GM12892 (cell line): ENCODE measurements at regions not wholly inside any gene's neighbourhood (a gene's known extent, or its start where the extent isn't known, plus 50 kb on each side); places are given as distances from the start of the nearest gene placed in this dataset.

Experiments used
- DNase-seq: peaks from one replicate; pipeline ENCODE4 v3.0.0; 2011; ENCODE audit not compliant: insufficient read length
- FAIRE-seq: peaks from 2 replicates; lab custom pipeline; 2011; peaks lifted over from hg19 to GRCh38; lab: Jason Lieb, UNC
- POLR2A ChIP-seq: IDR thresholded peaks from 2 replicates; pipeline ENCODE4 v1.6.1; 2011; ENCODE audit warnings: low read depth, low read length, control low read depth
- POLR2AphosphoS5 ChIP-seq: IDR thresholded peaks from 2 replicates; pipeline ENCODE4 v1.6.1; 2011; ENCODE audit warnings: low read depth, low read length, control low read depth
- TAF1 ChIP-seq: IDR thresholded peaks from 2 replicates; pipeline ENCODE4 v1.6.1; 2011; ENCODE audit warnings: low read depth, mild to moderate bottlenecking, control low read depth, low read length, borderline replicate concordance

DNA sequence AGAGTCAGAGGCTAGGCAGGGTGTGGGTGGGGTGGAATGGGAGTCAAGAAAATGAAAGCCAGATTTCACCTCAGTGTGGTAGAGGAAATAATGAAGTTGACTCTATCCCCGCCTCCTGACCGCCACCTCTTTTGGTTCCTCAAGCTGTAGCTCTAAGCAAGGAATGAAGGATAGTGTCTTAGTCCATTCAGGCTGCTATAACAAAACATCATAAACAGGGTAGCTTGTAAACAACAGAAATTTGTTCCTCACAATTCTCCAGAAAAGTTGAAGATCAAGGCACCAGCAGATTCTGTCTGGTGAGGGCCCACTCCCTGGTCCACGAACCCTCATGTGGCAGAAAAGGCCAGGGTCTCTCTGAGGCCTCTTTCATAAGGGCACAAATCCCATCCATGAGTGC, 109.1 kb upstream of the AMN1 start:
- TF ChIP-seq TAF1 (no peak), POLR2A (no peak), POLR2AphosphoS5 (no peak)
- no peak for DNase-seq
- no peak for FAIRE-seq

DNA sequence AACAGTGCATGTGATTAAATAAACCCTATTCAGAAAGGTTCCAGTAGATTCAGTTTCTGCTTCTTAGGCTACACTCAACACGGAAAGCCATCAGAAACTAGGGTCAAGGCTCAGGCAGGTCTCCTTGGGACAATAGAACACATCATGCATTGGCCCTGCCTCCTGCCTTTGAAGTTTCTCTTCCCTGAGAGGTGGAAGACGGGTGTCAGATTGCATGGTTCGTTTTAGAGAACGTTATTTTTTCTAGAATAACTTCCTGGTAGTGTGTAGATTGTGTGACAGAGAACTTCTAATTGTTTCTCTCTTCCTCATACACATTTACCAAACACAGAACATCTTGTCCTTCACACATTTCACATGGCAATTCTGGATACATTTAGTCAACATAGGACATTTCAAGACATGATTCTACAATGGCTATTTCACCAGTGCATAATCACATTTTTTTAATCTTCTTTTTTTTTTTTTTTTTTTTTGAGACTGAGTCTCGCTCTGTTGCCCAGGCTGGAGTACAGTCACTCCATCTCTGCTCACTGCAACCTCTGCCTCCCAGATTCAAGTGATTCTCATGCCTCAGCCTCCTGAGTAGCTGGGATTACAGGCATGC, 106.6 kb upstream of the AMN1 start:
- DNase-seq (no peak), FAIRE-seq (no peak)
- no peak for TF ChIP-seq POLR2A
- TF ChIP-seq POLR2AphosphoS5, result no peak
- TF ChIP-seq TAF1, result no peak

- FAIRE-seq, result no peak
- DNase-seq, result no peak
- no peak for TF ChIP-seq TAF1
- TF ChIP-seq POLR2A, result no peak
- no peak for TF ChIP-seq POLR2AphosphoS5
Observed at GRCh38 chr12:31834150-31834549, 105.3 kb upstream of the AMN1 start.

GRCh38 chr12:31832740-31833729, 104.2 kb upstream of the AMN1 start:
- TF ChIP-seq POLR2A, result no peak
- TF ChIP-seq POLR2AphosphoS5, result no peak
- no peak for TF ChIP-seq TAF1
- FAIRE-seq, result peak; percentile 48
- no peak for DNase-seq

GRCh38 chr12:31828071-31828470, 99.2 kb upstream of the AMN1 start:
- no peak for DNase-seq
- no peak for FAIRE-seq
- TF ChIP-seq POLR2AphosphoS5 (no peak), POLR2A (no peak), TAF1 (no peak)

DNA sequence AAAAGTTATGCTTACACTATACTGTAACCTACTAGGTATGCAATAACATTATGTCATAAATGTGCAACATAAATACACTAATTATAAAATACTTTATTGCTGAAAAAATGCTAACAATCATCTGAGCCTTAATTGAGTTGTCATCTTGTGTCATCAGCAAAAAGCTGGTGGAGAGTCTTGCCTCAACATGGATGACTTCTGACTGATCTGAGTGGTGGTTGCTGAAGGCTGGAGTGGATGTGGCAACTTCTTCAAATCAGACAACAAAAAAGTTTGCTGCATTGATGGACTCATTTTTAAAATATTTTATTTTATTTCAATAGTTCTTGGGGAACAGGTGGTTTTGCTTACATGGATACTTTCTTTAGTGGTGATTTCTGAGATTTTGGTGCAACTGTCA, 93.9 kb upstream of the AMN1 start:
- DNase-seq, result no peak
- TF ChIP-seq POLR2A, result no peak
- no peak for TF ChIP-seq POLR2AphosphoS5
- FAIRE-seq, result no peak

DNA sequence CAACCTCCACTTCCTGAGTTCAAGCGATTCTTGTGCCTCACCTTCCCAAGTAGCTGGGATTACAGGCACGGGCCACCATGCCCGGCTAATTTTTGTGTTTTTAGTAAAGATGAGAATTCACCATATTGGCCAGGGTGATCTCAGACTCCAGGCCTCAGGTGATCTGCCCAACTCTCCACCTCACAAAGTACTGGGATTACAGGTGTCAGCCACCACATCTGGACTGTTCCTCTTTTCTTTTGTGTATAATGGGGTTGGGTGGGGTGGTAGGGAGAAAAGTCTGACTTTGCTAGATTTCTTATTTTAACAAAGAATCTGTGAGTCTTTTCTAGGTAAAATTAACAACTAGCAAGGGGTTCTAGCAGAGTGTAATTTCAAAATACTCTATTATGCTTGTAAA, 92.7 kb upstream of the AMN1 start:
- no peak for DNase-seq
- FAIRE-seq, result no peak
- TF ChIP-seq POLR2A (no peak), TAF1 (no peak), POLR2AphosphoS5 (no peak)

- no peak for FAIRE-seq
Observed at GRCh38 chr12:31820832-31821231, 92.0 kb upstream of the AMN1 start.

GRCh38 chr12:31819427-31819826, 90.6 kb upstream of the AMN1 start:
- DNase-seq (no peak), FAIRE-seq (peak; percentile 33)
- TF ChIP-seq TAF1 (no peak), POLR2AphosphoS5 (no peak), POLR2A (no peak)

More at GRCh38 chr12:31820832-31821231, 92.0 kb upstream of the AMN1 start:
- DNase-seq, result no peak
- TF ChIP-seq POLR2A (no peak), TAF1 (no peak), POLR2AphosphoS5 (no peak)

- FAIRE-seq (no peak), DNase-seq (no peak)
- TF ChIP-seq POLR2A (no peak), POLR2AphosphoS5 (no peak), TAF1 (no peak)
Observed at GRCh38 chr12:31818623-31819268, 89.9 kb upstream of the AMN1 start.

DNA sequence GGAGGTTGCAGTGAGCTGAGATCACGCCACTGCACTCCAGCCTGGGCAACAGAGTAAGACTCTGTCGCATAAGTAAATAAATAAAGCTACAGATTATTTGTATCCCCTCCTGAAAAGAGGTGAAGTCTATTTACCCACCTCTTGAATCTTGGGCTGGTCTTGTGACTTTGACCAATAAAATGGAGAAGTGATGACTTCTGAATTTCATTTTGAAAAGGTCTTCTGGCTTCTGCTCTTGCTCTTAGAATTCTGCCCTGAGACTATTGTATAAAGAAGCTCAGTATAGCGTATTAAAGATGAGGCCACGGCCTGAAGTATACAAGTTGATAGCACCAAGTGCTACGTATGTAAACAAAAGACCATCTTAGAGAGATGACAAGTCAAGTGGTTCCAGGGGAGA, 88.3 kb upstream of the AMN1 start:
- DNase-seq, result no peak
- no peak for FAIRE-seq
- TF ChIP-seq POLR2A, result no peak
- TF ChIP-seq POLR2AphosphoS5, result no peak
- no peak for TF ChIP-seq TAF1

DNA sequence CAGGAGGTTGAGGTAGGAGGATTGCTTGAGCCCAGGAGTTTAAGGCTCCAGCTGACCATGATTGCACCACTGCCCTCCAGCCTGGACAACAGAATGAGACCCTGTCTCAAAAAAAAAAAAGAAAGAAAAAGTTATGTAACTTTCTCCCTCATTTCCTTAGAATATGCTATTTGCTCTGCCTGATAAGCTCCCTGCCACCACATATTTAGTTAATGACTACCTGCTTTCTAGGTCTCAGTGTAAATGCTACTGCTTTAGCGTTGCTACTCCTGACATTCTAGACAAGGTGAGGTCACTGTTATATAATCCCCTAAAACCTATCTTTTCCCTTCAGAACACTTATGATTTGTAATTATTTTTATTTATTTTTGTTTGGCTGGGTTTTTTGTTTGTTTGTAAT, 86.3 kb upstream of the AMN1 start:
- no peak for TF ChIP-seq POLR2A
- no peak for TF ChIP-seq TAF1
- TF ChIP-seq POLR2AphosphoS5, result no peak
- FAIRE-seq (no peak), DNase-seq (no peak)
